Naive B cell (primary cell): ENCODE measurements at regions not wholly inside any gene's neighbourhood (a gene's known extent, or its start where the extent isn't known, plus 50 kb on each side); places are given as distances from the start of the nearest gene placed in this dataset.

Experiments
- ATAC-seq, 2 donors: fragments of 150-1000 bp; cut with Tn5 transposase; 2 replicates each; pipeline ENCODE4 v1.10.0; 2021; ENCODE audit warnings: low read depth in 2 of 2, mild to moderate bottlenecking in 2 of 2, moderate library complexity in 2 of 2
- DNase-seq: peaks from one replicate; pipeline ENCODE4 v3.0.0; 2022
- H3K27ac Mint-ChIP-seq, 6 donors: one replicate each; pipeline ENCODE4 v1.8.0; 2020 to 2022; ENCODE audit warnings: mild to moderate bottlenecking in 6 of 6, mixed read lengths in 6 of 6, moderate library complexity in 5 of 6, inconsistent platforms in 2 of 6
- H3K27me3 Mint-ChIP-seq, 3 donors: one replicate each; pipeline ENCODE4 v1.8.0; 2021 to 2022; ENCODE audit warnings: mixed read lengths in 3 of 3, mild to moderate bottlenecking in 1 of 3
- H3K36me3 Mint-ChIP-seq, 2 donors: one replicate each; pipeline ENCODE4 v1.8.0; 2020 to 2022; ENCODE audit warnings: mixed read lengths in 2 of 2, inconsistent platforms in 1 of 2, mild to moderate bottlenecking in 1 of 2
- H3K4me1 Mint-ChIP-seq, 3 donors: one replicate each; pipeline ENCODE4 v1.8.0; 2020 to 2022; ENCODE audit warnings: mixed read lengths in 3 of 3, inconsistent platforms in 1 of 3, mild to moderate bottlenecking in 1 of 3, moderate library complexity in 1 of 3
- H3K4me3 Mint-ChIP-seq, 8 donors: one replicate each; pipeline ENCODE4 v1.8.0; 2020 to 2022; ENCODE audit warnings: mild to moderate bottlenecking in 8 of 8, mixed read lengths in 8 of 8, moderate library complexity in 8 of 8, inconsistent platforms in 2 of 8
- H3K9me3 Mint-ChIP-seq, 7 donors: one replicate each; pipeline ENCODE4 v1.8.0; 2020 to 2022; ENCODE audit warnings: mixed read lengths in 7 of 7, mild to moderate bottlenecking in 5 of 7, inconsistent platforms in 2 of 7, moderate library complexity in 1 of 7

GRCh38 chr9:22343218-22343611 lies 103.4 kb upstream of the DMRTA1 start:
- Mint-ChIP-seq H3K9me3 (no peaks in the 10 kb centered on the region), H3K4me3 (no peak overlapping the region), H3K4me1 (no peaks in the 10 kb centered on the region), H3K27me3 (no peaks in the 10 kb centered on the region), H3K36me3 (no peaks in the 10 kb centered on the region), H3K27ac (no peak overlapping the region)
- DNase-seq (no peak), ATAC-seq (no peak)

GRCh38 chr9:22354699-22355384 lies 91.8 kb upstream of the DMRTA1 start:
- H3K27ac Mint-ChIP-seq: peak overlapping the region in 1 of 6 donors; percentile 20
- H3K4me3 Mint-ChIP-seq: no peak overlapping the region
- peaks cover 0 to 26% (median 4%) of the 10 kb centered on the region in 7 donors for H3K9me3 Mint-ChIP-seq
- no peaks in the 10 kb centered on the region for H3K4me1 Mint-ChIP-seq
- no peaks in the 10 kb centered on the region for H3K36me3 Mint-ChIP-seq
- DNase-seq: no peak
- no peak for ATAC-seq
- H3K27me3 Mint-ChIP-seq: peaks cover 0 to 7% (median 0%) of the 10 kb centered on the region in 3 donors

GRCh38 chr9:22356985-22357384 lies 89.6 kb upstream of the DMRTA1 start:
- peaks cover 0 to 26% (median 5%) of the 10 kb centered on the region in 7 donors for H3K9me3 Mint-ChIP-seq
- H3K27me3 Mint-ChIP-seq: peaks cover 0 to 7% (median 0%) of the 10 kb centered on the region in 3 donors
- H3K4me3 Mint-ChIP-seq: no peak overlapping the region
- H3K36me3 Mint-ChIP-seq: no peaks in the 10 kb centered on the region
- no peak for DNase-seq
- no peaks in the 10 kb centered on the region for H3K4me1 Mint-ChIP-seq
- no peak for ATAC-seq
- no peak overlapping the region for H3K27ac Mint-ChIP-seq

- ATAC-seq: no peak
- peaks cover 0 to 7% (median 4%) of the 10 kb centered on the region in 3 donors for H3K27me3 Mint-ChIP-seq
- no peak for DNase-seq
- peaks cover 0 to 11% (median 4%) of the 10 kb centered on the region in 7 donors for H3K9me3 Mint-ChIP-seq
- H3K4me1 Mint-ChIP-seq: no peaks in the 10 kb centered on the region
- no peak overlapping the region for H3K4me3 Mint-ChIP-seq
- no peak overlapping the region for H3K27ac Mint-ChIP-seq
- H3K36me3 Mint-ChIP-seq: no peaks in the 10 kb centered on the region
These were observed 83.2 kb upstream of the DMRTA1 start for GRCh38 chr9:22363421-22363887.

- no peak overlapping the region for H3K4me3 Mint-ChIP-seq
- H3K4me1 Mint-ChIP-seq: no peaks in the 10 kb centered on the region
- no peak overlapping the region for H3K27ac Mint-ChIP-seq
- DNase-seq (no peak), ATAC-seq (no peak)
- no peaks in the 10 kb centered on the region for H3K36me3 Mint-ChIP-seq
- peaks cover 0 to 19% (median 5%) of the 10 kb centered on the region in 7 donors for H3K9me3 Mint-ChIP-seq
- H3K27me3 Mint-ChIP-seq: no peaks in the 10 kb centered on the region
These were observed 73.0 kb upstream of the DMRTA1 start for GRCh38 chr9:22373636-22374035.

- H3K27me3 Mint-ChIP-seq: no peaks in the 10 kb centered on the region
- H3K9me3 Mint-ChIP-seq: peaks cover 0 to 15% (median 3%) of the 10 kb centered on the region in 7 donors
- DNase-seq (no peak), ATAC-seq (no peak)
- no peak overlapping the region for H3K4me3 Mint-ChIP-seq
- H3K4me1 Mint-ChIP-seq: no peaks in the 10 kb centered on the region
- H3K36me3 Mint-ChIP-seq: no peaks in the 10 kb centered on the region
- H3K27ac Mint-ChIP-seq: no peak overlapping the region
These were observed 72.6 kb upstream of the DMRTA1 start for GRCh38 chr9:22374051-22374450.

- H3K27me3 Mint-ChIP-seq: no peaks in the 10 kb centered on the region
- H3K27ac Mint-ChIP-seq: no peak overlapping the region
- no peak for ATAC-seq
- DNase-seq: no peak
- H3K9me3 Mint-ChIP-seq: peaks cover 0 to 3% (median 0%) of the 10 kb centered on the region in 7 donors
- H3K4me3 Mint-ChIP-seq: no peak overlapping the region
- H3K36me3 Mint-ChIP-seq: no peaks in the 10 kb centered on the region
- H3K4me1 Mint-ChIP-seq: no peaks in the 10 kb centered on the region
These were observed 67.4 kb upstream of the DMRTA1 start for GRCh38 chr9:22379272-22379671.

- DNase-seq (no peak), ATAC-seq (no peak)
- Mint-ChIP-seq H3K27me3 (no peaks in the 10 kb centered on the region), H3K4me3 (no peak overlapping the region), H3K4me1 (no peaks in the 10 kb centered on the region), H3K9me3 (peaks cover 0 to 3% (median 0%) of the 10 kb centered on the region in 7 donors), H3K36me3 (no peaks in the 10 kb centered on the region), H3K27ac (no peak overlapping the region)
These were observed 65.5 kb upstream of the DMRTA1 start for GRCh38 chr9:22381170-22381569.

GRCh38 chr9:22382331-22382730 lies 64.3 kb upstream of the DMRTA1 start:
- Mint-ChIP-seq H3K27ac (no peak overlapping the region), H3K9me3 (peaks cover 0 to 3% (median 0%) of the 10 kb centered on the region in 7 donors), H3K27me3 (peaks cover 0 to 3% (median 0%) of the 10 kb centered on the region in 3 donors), H3K4me1 (no peaks in the 10 kb centered on the region), H3K4me3 (no peak overlapping the region), H3K36me3 (no peaks in the 10 kb centered on the region)
- ATAC-seq (no peak), DNase-seq (no peak)

- Mint-ChIP-seq H3K27ac (no peak overlapping the region), H3K4me3 (no peak overlapping the region), H3K27me3 (peaks cover 0 to 3% (median 0%) of the 10 kb centered on the region in 3 donors), H3K9me3 (peaks cover 0 to 3% (median 0%) of the 10 kb centered on the region in 7 donors), H3K36me3 (no peaks in the 10 kb centered on the region), H3K4me1 (no peaks in the 10 kb centered on the region)
- no peak for ATAC-seq
- no peak for DNase-seq
These were observed 62.9 kb upstream of the DMRTA1 start for GRCh38 chr9:22383718-22384117.

GRCh38 chr9:22389271-22389670 lies 57.4 kb upstream of the DMRTA1 start:
- DNase-seq (no peak), ATAC-seq (no peak)
- peaks cover 0 to 8% (median 5%) of the 10 kb centered on the region in 3 donors for H3K27me3 Mint-ChIP-seq
- no peaks in the 10 kb centered on the region for H3K4me1 Mint-ChIP-seq
- H3K27ac Mint-ChIP-seq: no peak overlapping the region
- no peak overlapping the region for H3K4me3 Mint-ChIP-seq
- H3K9me3 Mint-ChIP-seq: peaks cover 0 to 2% (median 0%) of the 10 kb centered on the region in 7 donors
- no peaks in the 10 kb centered on the region for H3K36me3 Mint-ChIP-seq

GRCh38 chr9:22392523-22392922 lies 54.1 kb upstream of the DMRTA1 start:
- H3K9me3 Mint-ChIP-seq: peaks cover 0 to 15% (median 3%) of the 10 kb centered on the region in 7 donors
- DNase-seq: no peak
- peaks cover 0 to 3% of the 10 kb centered on the region in 2 donors for H3K36me3 Mint-ChIP-seq
- H3K27ac Mint-ChIP-seq: no peak overlapping the region
- ATAC-seq: no peak
- H3K4me1 Mint-ChIP-seq: no peaks in the 10 kb centered on the region
- H3K27me3 Mint-ChIP-seq: peaks cover 0 to 15% (median 5%) of the 10 kb centered on the region in 3 donors
- H3K4me3 Mint-ChIP-seq: no peak overlapping the region

- H3K27me3 Mint-ChIP-seq: peaks cover 2 to 16% (median 5%) of the 10 kb centered on the region in 3 donors
- no peak for DNase-seq
- H3K4me1 Mint-ChIP-seq: no peaks in the 10 kb centered on the region
- ATAC-seq: no peak
- H3K27ac Mint-ChIP-seq: peak overlapping the region in 1 of 6 donors; percentile 11
- H3K9me3 Mint-ChIP-seq: peaks cover 0 to 15% (median 3%) of the 10 kb centered on the region in 7 donors
- H3K36me3 Mint-ChIP-seq: peaks cover 0 to 3% of the 10 kb centered on the region in 2 donors
- H3K4me3 Mint-ChIP-seq: peak overlapping the region in 1 of 8 donors; percentile 16
These were observed 50.9 kb upstream of the DMRTA1 start for GRCh38 chr9:22395687-22396141.
